ENCODE measurements at regions not wholly inside any gene's neighbourhood (a gene's known extent, or its start where the extent isn't known, plus 50 kb on each side); places are given as distances from the start of the nearest gene placed in this dataset.

DNA sequence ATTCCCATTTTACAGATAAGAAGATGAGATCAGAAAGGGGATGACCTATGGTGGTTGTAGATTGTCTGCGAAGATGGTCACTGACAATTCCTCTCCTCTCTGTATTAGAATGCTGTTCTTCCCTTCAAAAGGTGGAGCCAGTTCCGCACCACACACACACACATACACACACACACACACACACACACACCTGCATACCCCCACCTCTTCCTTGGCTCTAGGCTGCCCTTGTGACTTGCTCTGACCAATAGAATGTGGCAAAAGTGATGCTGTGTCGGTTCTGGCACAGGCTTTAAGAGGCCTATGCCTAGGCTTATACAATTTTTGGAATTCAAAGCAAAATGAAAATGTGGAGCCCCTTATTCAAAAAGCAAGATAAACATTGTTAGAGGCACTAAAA lies 88.0 kb downstream of the ZFP36L2 start:
- TF ChIP-seq EZH2 (IDR thresholded peaks at IDR 0.05) (no peak), POLR2AphosphoS5 (IDR thresholded peaks at IDR 0.05; ENCODE audit: borderline replicate concordance, low read depth, low read length) (no peak)

All from SK-N-MC (cell line).